T-cell (primary cell): ENCODE measurements at regions not wholly inside any gene's neighbourhood (a gene's known extent, or its start where the extent isn't known, plus 50 kb on each side); places are given as distances from the start of the nearest gene placed in this dataset.

ENCODE experiments used
- ATAC-seq, 4 experiments: fragments of 200-7000 bp in 3 of 4; fragments of 150-1000 bp in 1 of 4; cut with Tn5 transposase; replicated peaks in 1 of 4; 1 replicate in 3 of 4; 2 replicates in 1 of 4; pipeline ENCODE4 v1.10.0; 2021; ENCODE audit warnings: moderate library complexity in 3 of 4, mild to moderate bottlenecking in 2 of 4, moderate number of reproducible peaks in 1 of 4
- CTCF ChIA-PET, 2 donors: fragments of 300-600 bp; sonication (Branson Sonifier 250); formaldehyde crosslinking; loops; one replicate each; lab custom pipeline; 2022; ENCODE audit warnings: antibody characterized with exemption in 2 of 2; lab: Charles Lee
- POLR2A ChIA-PET, 2 donors: fragments of 300-600 bp; sonication (Branson Sonifier 250); formaldehyde crosslinking; loops; one replicate each; lab custom pipeline; 2022; ENCODE audit warnings: antibody characterized with exemption in 2 of 2; lab: Charles Lee
- DNase-seq, 35 experiments: peaks; one replicate each; pipeline versions ENCODE4 v3.0.0 to v3.0.0-alpha.2; 2013 to 2023
- H3K27ac ChIP-seq: one replicate; pipeline ENCODE4 v1.5.1; 2013; ENCODE audit warnings: low read length
- H3K27me3 ChIP-seq, 2 experiments: replicated peaks in 1 of 2; 1 replicate in 1 of 2; 2 replicates in 1 of 2; pipeline versions ENCODE4 v1.6.1 to v1.7.0; 2013; ENCODE audit warnings: low read length in 1 of 2, mixed read lengths in 1 of 2; ENCODE audit not compliant: control insufficient read depth in 2 of 2, insufficient read depth in 2 of 2; ENCODE audit errors: extremely low read depth in 1 of 2
- H3K36me3 ChIP-seq, 2 donors: 1 replicate in 1 of 2; 2 replicates in 1 of 2; pipeline versions ENCODE4 v1.6.1 to v1.7.0; 2013; ENCODE audit warnings: low read length in 1 of 2; ENCODE audit not compliant: control insufficient read depth in 2 of 2, insufficient read depth in 1 of 2; ENCODE audit errors: extremely low read depth in 1 of 2
- H3K4me1 ChIP-seq, 2 experiments: 1 replicate in 1 of 2; 2 replicates in 1 of 2; pipeline versions ENCODE4 v1.6.1 to v1.7.0; 2013; ENCODE audit warnings: low read length in 2 of 2, mixed read lengths in 1 of 2; ENCODE audit not compliant: insufficient read depth in 2 of 2, control insufficient read depth in 1 of 2; ENCODE audit errors: extremely low read depth in 1 of 2
- H3K4me3 ChIP-seq, 2 donors: 1 replicate in 1 of 2; 2 replicates in 1 of 2; pipeline versions ENCODE4 v1.5.1 to v1.7.0; 2013; ENCODE audit warnings: mild to moderate bottlenecking in 2 of 2, low read length in 1 of 2, moderate library complexity in 1 of 2; ENCODE audit not compliant: control insufficient read depth in 1 of 2; ENCODE audit errors: extremely low read depth in 1 of 2
- H3K9me3 ChIP-seq: 2 replicates; pipeline ENCODE4 v1.7.0; 2013
- H3K27ac Mint-ChIP-seq, 2 donors: one replicate each; pipeline ENCODE4 v1.8.0; 2020 to 2021; ENCODE audit warnings: mild to moderate bottlenecking in 2 of 2, mixed read lengths in 2 of 2
- H3K27me3 Mint-ChIP-seq, 2 donors: one replicate each; pipeline ENCODE4 v1.8.0; 2021 to 2022; ENCODE audit warnings: mixed read lengths in 2 of 2
- H3K36me3 Mint-ChIP-seq: one replicate; pipeline ENCODE4 v1.8.0; 2021; ENCODE audit warnings: mixed read lengths
- H3K4me1 Mint-ChIP-seq, 3 donors: one replicate each; pipeline ENCODE4 v1.8.0; 2020 to 2022; ENCODE audit warnings: mixed read lengths in 3 of 3, mild to moderate bottlenecking in 1 of 3
- H3K4me3 Mint-ChIP-seq, 3 donors: one replicate each; pipeline ENCODE4 v1.8.0; 2020 to 2022; ENCODE audit warnings: mild to moderate bottlenecking in 3 of 3, mixed read lengths in 3 of 3, moderate library complexity in 3 of 3
- H3K9me3 Mint-ChIP-seq, 3 donors: one replicate each; pipeline ENCODE4 v1.8.0; 2020 to 2022; ENCODE audit warnings: mixed read lengths in 3 of 3
- WGBS: methylation state at CpG from one replicate; pipeline ENCODE4 v1.1.5; 2013; ENCODE audit warnings: missing lambda C conversion rate; ENCODE audit not compliant: insufficient coverage; 5-methylcytosine and 5-hydroxymethylcytosine counted together

GRCh38 chr4:126939401-126939800, 693.4 kb upstream of the INTU start:
- CTCF ChIA-PET, result no interaction called here
- no peak overlapping the region for H3K4me3 Mint-ChIP-seq

GRCh38 chr4:126947536-126947935, 685.2 kb upstream of the INTU start:
- DNase-seq, result no peak
- no peak for ATAC-seq
- 50% methylated on average over 1 of the region's 3 CpGs for WGBS
- no peaks in the 10 kb centered on the region for H3K27me3 Mint-ChIP-seq
- Histone ChIP-seq H3K9me3 (no peaks in the 10 kb centered on the region), H3K27ac (no peak overlapping the region), H3K4me1 (no peaks in the 10 kb centered on the region), H3K27me3 (no peaks in the 10 kb centered on the region), H3K4me3 (no peak overlapping the region), H3K36me3 (no peaks in the 10 kb centered on the region)
- POLR2A ChIA-PET, result no interaction called here
- no peaks in the 10 kb centered on the region for H3K4me1 Mint-ChIP-seq
- H3K36me3 Mint-ChIP-seq, result no peaks in the 10 kb centered on the region
- H3K9me3 Mint-ChIP-seq, result peaks cover 0 to 9% (median 4%) of the 10 kb centered on the region in 3 donors
- CTCF ChIA-PET, result no interaction called here
- no peak overlapping the region for H3K4me3 Mint-ChIP-seq
- no peak overlapping the region for H3K27ac Mint-ChIP-seq

More at GRCh38 chr4:126939401-126939800, 693.4 kb upstream of the INTU start:
- peaks cover 9 to 10% (median 10%) of the 10 kb centered on the region in 3 donors for H3K9me3 Mint-ChIP-seq
- H3K36me3 Mint-ChIP-seq, result no peaks in the 10 kb centered on the region
- no peaks in the 10 kb centered on the region for H3K4me1 Mint-ChIP-seq
- no peaks in the 10 kb centered on the region for H3K27me3 Mint-ChIP-seq
- H3K27me3 ChIP-seq, result no peaks in the 10 kb centered on the region
- no peaks in the 10 kb centered on the region for H3K36me3 ChIP-seq
- no peak overlapping the region for H3K27ac ChIP-seq
- POLR2A ChIA-PET, result no interaction called here
- no peaks in the 10 kb centered on the region for H3K4me1 ChIP-seq
- no CpG with 5 or more reads among the region's 2 CpGs for WGBS
- ATAC-seq (no peak), DNase-seq (no peak)
- no peak overlapping the region for H3K4me3 ChIP-seq
- no peak overlapping the region for H3K27ac Mint-ChIP-seq
- no peaks in the 10 kb centered on the region for H3K9me3 ChIP-seq

- Histone ChIP-seq H3K36me3 (no peaks in the 10 kb centered on the region), H3K4me1 (no peaks in the 10 kb centered on the region), H3K9me3 (peaks cover 2% of the 10 kb centered on the region), H3K27me3 (no peaks in the 10 kb centered on the region), H3K4me3 (no peak overlapping the region), H3K27ac (no peak overlapping the region)
- no peaks in the 10 kb centered on the region for H3K4me1 Mint-ChIP-seq
- H3K27ac Mint-ChIP-seq, result no peak overlapping the region
- DNase-seq (no peak), ATAC-seq (no peak)
- H3K27me3 Mint-ChIP-seq, result no peaks in the 10 kb centered on the region
- CTCF ChIA-PET, result no interaction called here
- peaks cover 0 to 8% (median 4%) of the 10 kb centered on the region in 3 donors for H3K9me3 Mint-ChIP-seq
- no peak overlapping the region for H3K4me3 Mint-ChIP-seq
- WGBS, result 87% methylated on average over 3 of the region's 5 CpGs
- H3K36me3 Mint-ChIP-seq, result no peaks in the 10 kb centered on the region
- POLR2A ChIA-PET, result no interaction called here
Measured at GRCh38 chr4:126954537-126955291, 678.0 kb upstream of the INTU start.

- Histone ChIP-seq H3K4me1 (no peaks in the 10 kb centered on the region), H3K36me3 (no peaks in the 10 kb centered on the region), H3K4me3 (no peak overlapping the region), H3K9me3 (peaks cover 2% of the 10 kb centered on the region), H3K27me3 (no peaks in the 10 kb centered on the region), H3K27ac (no peak overlapping the region)
- no peak for DNase-seq
- Mint-ChIP-seq H3K4me3 (no peak overlapping the region), H3K9me3 (peaks cover 0 to 6% (median 2%) of the 10 kb centered on the region in 3 donors), H3K36me3 (no peaks in the 10 kb centered on the region), H3K4me1 (no peaks in the 10 kb centered on the region), H3K27me3 (no peaks in the 10 kb centered on the region), H3K27ac (no peak overlapping the region)
- CTCF ChIA-PET, result no interaction called here
- 82% methylated on average over 20 of the region's 21 CpGs for WGBS
- ATAC-seq, result no peak
- POLR2A ChIA-PET, result no interaction called here
Measured at GRCh38 chr4:126955292-126956183, 677.2 kb upstream of the INTU start.

- no peak for DNase-seq
- whole genome bisulfite sequencing, result 87% methylated on average over 10 of the region's 28 CpGs
- no peak for ATAC-seq
- Histone ChIP-seq H3K27ac (no peak overlapping the region), H3K27me3 (no peaks in the 10 kb centered on the region), H3K4me3 (no peak overlapping the region), H3K9me3 (peaks cover 2% of the 10 kb centered on the region), H3K4me1 (no peaks in the 10 kb centered on the region), H3K36me3 (no peaks in the 10 kb centered on the region)
- Mint-ChIP-seq H3K9me3 (peaks cover 0 to 7% (median 2%) of the 10 kb centered on the region in 3 donors), H3K4me1 (no peaks in the 10 kb centered on the region), H3K36me3 (no peaks in the 10 kb centered on the region), H3K27me3 (no peaks in the 10 kb centered on the region), H3K27ac (no peak overlapping the region), H3K4me3 (no peak overlapping the region)
- POLR2A ChIA-PET, result no interaction called here
- CTCF ChIA-PET, result no interaction called here
Measured at GRCh38 chr4:126956184-126956897, 676.4 kb upstream of the INTU start.

GRCh38 chr4:126957556-126957955, 675.2 kb upstream of the INTU start:
- H3K36me3 ChIP-seq, result no peaks in the 10 kb centered on the region
- H3K4me3 ChIP-seq, result no peak overlapping the region
- WGBS, result no CpG with 5 or more reads among the region's 1 CpG
- H3K27ac ChIP-seq, result no peak overlapping the region
- Mint-ChIP-seq H3K9me3 (peaks cover 3 to 5% (median 3%) of the 10 kb centered on the region in 3 donors), H3K4me3 (no peak overlapping the region), H3K27me3 (no peaks in the 10 kb centered on the region), H3K4me1 (no peaks in the 10 kb centered on the region), H3K27ac (no peak overlapping the region), H3K36me3 (no peaks in the 10 kb centered on the region)
- DNase-seq (no peak), ATAC-seq (no peak)
- CTCF ChIA-PET, result interaction anchor here in 1 of 2 donors (0.7 kb wide), 1 partner anchor 102 kb away, joined by 3 read pairs; no protein-coding TSS in a partner anchor
- H3K9me3 ChIP-seq, result peaks cover 2% of the 10 kb centered on the region
- H3K27me3 ChIP-seq, result no peaks in the 10 kb centered on the region
- H3K4me1 ChIP-seq, result no peaks in the 10 kb centered on the region
- POLR2A ChIA-PET, result no interaction called here
